ENCODE measurements at regions not wholly inside any gene's neighbourhood (a gene's known extent, or its start where the extent isn't known, plus 50 kb on each side); places are given as distances from the start of the nearest gene placed in this dataset.

GRCh38 chr4:123133397-123134050 is 211.1 kb upstream of the NUDT6 start (continued):
- TF ChIP-seq ZBTB33 (IDR thresholded peaks at IDR 0.05; ENCODE audit: borderline replicate concordance, low read depth) (no peak), USF2 (IDR thresholded peaks at IDR 0.05; ENCODE audit: borderline replicate concordance, low read depth, low read length) (no peak), TAF1 (IDR thresholded peaks at IDR 0.05; ENCODE audit: borderline replicate concordance, low read depth, low read length) (no peak), RCOR1 (IDR thresholded peaks at IDR 0.05; ENCODE audit: low read length) (no peak), CHD2 (IDR thresholded peaks at IDR 0.05; ENCODE audit: low read length, partially characterized antibody) (no peak)

GRCh38 chr4:123144616-123145015 is 222.2 kb upstream of the NUDT6 start:
- Histone ChIP-seq H3K27me3 (ENCODE audit: insufficient read depth) (no peaks in the 10 kb centered on the region), H3K27ac (ENCODE audit: low read depth in 2 of 2, low read length in 1 of 2) (no peak overlapping the region), H3K4me2 (no peak overlapping the region), H2AFZ (ENCODE audit: low read depth) (no peak overlapping the region), H3K36me3 (replicated peaks in 1 of 2; ENCODE audit: control insufficient read depth in 1 of 2, insufficient read depth in 2 of 2, low read length in 1 of 2) (peaks cover 0 to 6% of the 10 kb centered on the region in 2 experiments), H3K79me2 (ENCODE audit: insufficient read depth) (no peaks in the 10 kb centered on the region), H4K20me1 (ENCODE audit: insufficient read depth) (no peaks in the 10 kb centered on the region), H3K9ac (no peak overlapping the region), H3F3A (replicated peaks; ENCODE audit: insufficient read depth) (no peaks in the 10 kb centered on the region), H3K4me1 (ENCODE audit: control insufficient read depth in 1 of 2, insufficient read depth in 2 of 2, low read depth in 1 of 2, low read length in 1 of 2) (no peaks in the 10 kb centered on the region), H3K9me2 (no peaks in the 10 kb centered on the region), H3K4me3 (ENCODE audit: low read depth in 2 of 2, low read length in 1 of 2) (no peak overlapping the region), H3K9me3 (no peaks in the 10 kb centered on the region)
- ChIA-PET CTCF (interaction anchor here (0.9 to 1.8 kb wide), 2 partner anchors 17 to 36 kb away, joined by 3 read pairs; no protein-coding TSS in a partner anchor), POLR2A (no interaction called here)
- TF ChIP-seq MXI1 (IDR thresholded peaks at IDR 0.05; ENCODE audit: low read depth, low read length) (no peak), RFX5 (IDR thresholded peaks at IDR 0.05; ENCODE audit: low read length) (no peak), ELF1 (IDR thresholded peaks at IDR 0.05) (no peak), MAX (IDR thresholded peaks at IDR 0.05; ENCODE audit: low read depth) (no peak), RAD21 (IDR thresholded peaks at IDR 0.05; ENCODE audit: low read length) (no peak), IRF3 (IDR thresholded peaks at IDR 0.05; ENCODE audit: low read depth, low read length) (no peak), GABPA (IDR thresholded peaks at IDR 0.05; ENCODE audit: low read depth) (no peak), SMC3 (IDR thresholded peaks at IDR 0.05; ENCODE audit: low read depth, low read length) (no peak), PBX3 (IDR thresholded peaks at IDR 0.05) (no peak), TEAD4 (IDR thresholded peaks at IDR 0.05; ENCODE audit: borderline replicate concordance, insufficient read depth) (no peak), NFIC (IDR thresholded peaks at IDR 0.05; ENCODE audit: borderline replicate concordance) (no peak), EP300 (IDR thresholded peaks at IDR 0.05; ENCODE audit: borderline replicate concordance in 1 of 2, low read depth in 1 of 2, low read length in 1 of 2) (no peak), FOXM1 (IDR thresholded peaks at IDR 0.05; ENCODE audit: low read depth) (no peak)
- DNase-seq, result no peak

Data from SK-N-SH (cell line).